Neural progenitor cell (in vitro differentiated cells): ENCODE measurements at regions not wholly inside any gene's neighbourhood (a gene's known extent, or its start where the extent isn't known, plus 50 kb on each side); places are given as distances from the start of the nearest gene placed in this dataset.

Experiments used
- DNase-seq: peaks from one replicate; pipeline ENCODE4 v3.0.0-alpha.2; 2016; ENCODE audit warnings: low spot score
- H2AFZ ChIP-seq: fragments of 200-600 bp; sonication (generic); replicated peaks from 2 replicates; pipeline ENCODE4 v1.6.1; 2016; ENCODE audit warnings: antibody characterized with exemption
- H3F3A ChIP-seq: fragments of 200-600 bp; sonication (generic); 2 replicates; pipeline ENCODE4 v1.6.1; 2016; ENCODE audit warnings: antibody characterized with exemption, low read depth
- H3K27ac ChIP-seq: fragments of 200-600 bp; sonication (generic); 2 replicates; pipeline ENCODE4 v1.5.1; 2016; ENCODE audit warnings: mild to moderate bottlenecking
- H3K27me3 ChIP-seq: fragments of 200-600 bp; sonication (generic); 2 replicates; pipeline ENCODE4 v1.6.1; 2016; ENCODE audit warnings: mild to moderate bottlenecking, moderate library complexity
- H3K36me3 ChIP-seq: fragments of 200-600 bp; sonication (generic); 2 replicates; pipeline ENCODE4 v1.5.1; 2016
- H3K4me1 ChIP-seq: fragments of 200-600 bp; sonication (generic); 2 replicates; pipeline ENCODE4 v1.6.1; 2016; ENCODE audit warnings: mixed run types
- H3K4me2 ChIP-seq: fragments of 200-600 bp; sonication (generic); 2 replicates; pipeline ENCODE4 v1.6.1; 2016
- H3K4me3 ChIP-seq: fragments of 200-600 bp; sonication (generic); 2 replicates; pipeline ENCODE4 v1.5.1; 2016
- H3K79me2 ChIP-seq: fragments of 200-600 bp; sonication (generic); 2 replicates; pipeline ENCODE4 v1.6.1; 2016; ENCODE audit warnings: low read depth
- H3K9ac ChIP-seq: fragments of 200-600 bp; sonication (generic); 2 replicates; pipeline ENCODE4 v1.6.1; 2016
- H3K9me3 ChIP-seq: fragments of 200-600 bp; sonication (generic); 2 replicates; pipeline ENCODE4 v1.5.1; 2016; ENCODE audit warnings: low read depth
- H4K20me1 ChIP-seq: fragments of 200-600 bp; sonication (generic); 2 replicates; pipeline ENCODE4 v1.6.1; 2016; ENCODE audit warnings: low read depth
- H3K27ac Mint-ChIP-seq: 3 replicates; pipeline ENCODE4 v1.8.0; 2021; ENCODE audit warnings: mixed read lengths
- H3K27me3 Mint-ChIP-seq: 2 replicates; pipeline ENCODE4 v1.8.0; 2022; ENCODE audit warnings: low read depth, mild to moderate bottlenecking, inconsistent platforms, moderate library complexity, mixed read lengths; ENCODE audit not compliant: insufficient read depth
- H3K36me3 Mint-ChIP-seq: 3 replicates; pipeline ENCODE4 v1.8.0; 2021; ENCODE audit warnings: mixed read lengths
- H3K4me1 Mint-ChIP-seq: 3 replicates; pipeline ENCODE4 v1.8.0; 2021; ENCODE audit warnings: mixed read lengths
- H3K4me3 Mint-ChIP-seq: 3 replicates; pipeline ENCODE4 v1.8.0; 2021; ENCODE audit warnings: mild to moderate bottlenecking, moderate library complexity, mixed read lengths
- H3K9me3 Mint-ChIP-seq: 3 replicates; pipeline ENCODE4 v1.8.0; 2020; ENCODE audit warnings: mixed read lengths
- EZH2 ChIP-seq: fragments of 200-600 bp; sonication (generic); IDR thresholded peaks from 2 replicates; pipeline ENCODE4 v1.6.1; 2017; ENCODE audit warnings: antibody characterized with exemption, mild to moderate bottlenecking, moderate library complexity
- EZH2phosphoT487 ChIP-seq: fragments of 200-600 bp; sonication (generic); IDR thresholded peaks from 2 replicates; pipeline ENCODE4 v1.6.1; 2017; ENCODE audit warnings: antibody characterized with exemption
- TF ChIP-seq, protein P1 (sequence below): fragments of 200-600 bp; sonication (generic); IDR thresholded peaks from 2 replicates; pipeline ENCODE4 v1.5.1; 2017; ENCODE audit warnings: antibody characterized with exemption, mild to moderate bottlenecking

DNA sequence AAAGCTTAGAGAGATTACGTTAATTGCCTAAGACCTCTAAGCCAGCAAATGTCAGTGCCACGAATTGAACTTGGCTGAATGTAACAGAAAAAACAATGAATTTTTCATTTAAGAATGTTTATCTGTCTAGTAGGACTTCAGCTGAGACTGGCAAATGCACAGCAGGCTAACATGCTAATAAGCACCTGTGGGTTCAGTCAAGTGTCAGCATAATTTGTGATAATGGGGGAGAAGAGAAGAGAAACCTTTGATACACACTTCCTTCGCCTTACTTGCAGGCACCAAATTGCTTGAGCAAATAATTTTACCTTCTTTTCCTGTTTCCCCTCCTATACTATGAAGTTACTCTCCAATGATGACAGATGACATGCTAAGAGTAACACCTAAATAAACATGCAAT, 1136.5 kb upstream of the SORCS1 start:
- no peaks in the 10 kb centered on the region for H3K36me3 ChIP-seq
- H3K27me3 ChIP-seq = no peaks in the 10 kb centered on the region
- H3K9me3 ChIP-seq = no peaks in the 10 kb centered on the region
- no peak overlapping the region for H2AFZ ChIP-seq
- no peaks in the 10 kb centered on the region for H3K4me1 ChIP-seq
- H3K27ac ChIP-seq = no peak overlapping the region
- no peak overlapping the region for H3K27ac Mint-ChIP-seq
- no peaks in the 10 kb centered on the region for H3K79me2 ChIP-seq
- TF ChIP-seq EZH2phosphoT487 (no peak), EZH2 (no peak)
- TF ChIP-seq, protein P1, sequence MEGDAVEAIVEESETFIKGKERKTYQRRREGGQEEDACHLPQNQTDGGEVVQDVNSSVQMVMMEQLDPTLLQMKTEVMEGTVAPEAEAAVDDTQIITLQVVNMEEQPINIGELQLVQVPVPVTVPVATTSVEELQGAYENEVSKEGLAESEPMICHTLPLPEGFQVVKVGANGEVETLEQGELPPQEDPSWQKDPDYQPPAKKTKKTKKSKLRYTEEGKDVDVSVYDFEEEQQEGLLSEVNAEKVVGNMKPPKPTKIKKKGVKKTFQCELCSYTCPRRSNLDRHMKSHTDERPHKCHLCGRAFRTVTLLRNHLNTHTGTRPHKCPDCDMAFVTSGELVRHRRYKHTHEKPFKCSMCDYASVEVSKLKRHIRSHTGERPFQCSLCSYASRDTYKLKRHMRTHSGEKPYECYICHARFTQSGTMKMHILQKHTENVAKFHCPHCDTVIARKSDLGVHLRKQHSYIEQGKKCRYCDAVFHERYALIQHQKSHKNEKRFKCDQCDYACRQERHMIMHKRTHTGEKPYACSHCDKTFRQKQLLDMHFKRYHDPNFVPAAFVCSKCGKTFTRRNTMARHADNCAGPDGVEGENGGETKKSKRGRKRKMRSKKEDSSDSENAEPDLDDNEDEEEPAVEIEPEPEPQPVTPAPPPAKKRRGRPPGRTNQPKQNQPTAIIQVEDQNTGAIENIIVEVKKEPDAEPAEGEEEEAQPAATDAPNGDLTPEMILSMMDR = no peak
- no peaks in the 10 kb centered on the region for H3F3A ChIP-seq
- no peak overlapping the region for H3K4me3 ChIP-seq
- H3K9me3 Mint-ChIP-seq = no peaks in the 10 kb centered on the region
- no peak for DNase-seq
- no peaks in the 10 kb centered on the region for H4K20me1 ChIP-seq
- H3K27me3 Mint-ChIP-seq = no peaks in the 10 kb centered on the region
- no peak overlapping the region for H3K4me3 Mint-ChIP-seq
- H3K4me2 ChIP-seq = no peak overlapping the region
- H3K9ac ChIP-seq = no peak overlapping the region
- H3K4me1 Mint-ChIP-seq = no peaks in the 10 kb centered on the region
- H3K36me3 Mint-ChIP-seq = no peaks in the 10 kb centered on the region

DNA sequence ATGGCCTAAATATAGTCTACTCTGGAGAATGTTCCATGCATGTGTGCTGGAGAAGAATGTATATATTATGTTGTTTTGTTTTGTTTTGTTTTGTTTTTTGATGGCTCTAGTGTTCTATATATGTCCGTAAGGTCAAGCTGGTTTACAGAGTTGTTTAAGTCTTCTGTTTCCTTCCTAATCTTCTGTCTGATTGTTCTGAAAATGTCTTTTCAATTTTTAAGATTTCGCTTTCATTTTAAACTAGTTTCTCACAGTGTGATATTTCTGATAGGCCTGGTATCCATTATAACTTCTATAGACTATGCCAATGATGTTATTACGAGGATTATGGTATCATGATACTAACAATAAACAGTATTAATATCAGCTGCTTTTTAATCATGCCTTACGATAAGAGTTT, 1126.3 kb upstream of the SORCS1 start:
- H4K20me1 ChIP-seq = no peaks in the 10 kb centered on the region

DNA sequence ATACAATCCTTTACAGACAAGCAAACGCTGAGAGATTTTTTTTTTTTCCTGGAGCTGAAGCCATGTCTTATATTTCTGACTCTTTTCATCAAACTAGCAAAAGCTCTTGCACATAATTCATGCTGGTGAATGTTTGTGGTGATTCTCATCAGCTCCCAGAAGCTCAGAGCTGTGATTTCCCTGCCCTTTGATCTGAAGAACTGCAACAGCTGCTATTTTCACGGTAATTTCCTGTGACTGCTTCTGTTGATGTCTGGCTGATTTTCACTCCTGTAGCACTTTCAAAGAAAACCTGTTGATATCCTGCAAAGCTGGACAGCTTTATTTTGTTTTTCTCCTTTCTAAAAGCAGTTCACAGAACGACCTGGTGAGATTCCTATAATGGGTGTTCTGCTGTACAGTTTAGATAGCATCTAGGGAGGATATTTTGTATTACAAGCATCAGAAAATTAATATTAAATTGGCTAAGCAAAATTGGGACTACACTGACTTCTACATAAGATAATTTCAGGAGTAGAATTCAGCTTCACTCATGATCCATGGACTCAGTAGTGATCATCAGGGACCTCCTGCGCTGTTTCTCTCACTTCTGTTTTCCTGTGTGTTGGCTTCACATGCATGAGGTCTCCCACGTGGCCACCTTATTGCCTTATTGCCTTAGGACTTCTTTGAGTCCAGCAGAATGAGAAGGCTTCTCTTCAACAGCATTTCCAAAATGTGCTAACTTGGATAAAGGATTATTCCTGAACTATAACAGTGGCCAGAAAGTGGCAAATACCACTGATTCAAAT, 1111.6 kb upstream of the SORCS1 start:
- TF ChIP-seq, protein P1 = no peak
- TF ChIP-seq EZH2 (no peak), EZH2phosphoT487 (no peak)
- H3K27ac ChIP-seq = no peak overlapping the region
- H3K4me2 ChIP-seq = no peak overlapping the region
- peaks cover 3% of the 10 kb centered on the region for H3K27me3 Mint-ChIP-seq
- peak overlapping the region; percentile 87 for H3K27ac Mint-ChIP-seq
- H3F3A ChIP-seq = no peaks in the 10 kb centered on the region
- DNase-seq = no peak
- H2AFZ ChIP-seq = no peak overlapping the region
- no peak overlapping the region for H3K4me3 Mint-ChIP-seq
- peaks cover 13% of the 10 kb centered on the region for H3K9me3 Mint-ChIP-seq
- no peaks in the 10 kb centered on the region for H3K9me3 ChIP-seq
- H3K4me3 ChIP-seq = no peak overlapping the region
- H3K4me1 Mint-ChIP-seq = peaks cover 15% of the 10 kb centered on the region
- H3K36me3 Mint-ChIP-seq = no peaks in the 10 kb centered on the region
- H3K27me3 ChIP-seq = no peaks in the 10 kb centered on the region
- no peaks in the 10 kb centered on the region for H3K4me1 ChIP-seq
- no peaks in the 10 kb centered on the region for H4K20me1 ChIP-seq
- H3K79me2 ChIP-seq = no peaks in the 10 kb centered on the region
- H3K36me3 ChIP-seq = no peaks in the 10 kb centered on the region
- no peak overlapping the region for H3K9ac ChIP-seq

More for the DNA sequence above, 1126.3 kb upstream of the SORCS1 start:
- Histone ChIP-seq H3K27me3 (no peaks in the 10 kb centered on the region), H3K36me3 (no peaks in the 10 kb centered on the region), H3K79me2 (no peaks in the 10 kb centered on the region), H3K4me1 (no peaks in the 10 kb centered on the region), H3K9me3 (no peaks in the 10 kb centered on the region), H3K9ac (no peak overlapping the region), H3K27ac (no peak overlapping the region), H3K4me3 (no peak overlapping the region), H3K4me2 (no peak overlapping the region), H2AFZ (no peak overlapping the region), H3F3A (no peaks in the 10 kb centered on the region)
- Mint-ChIP-seq H3K27ac (no peak overlapping the region), H3K4me1 (no peaks in the 10 kb centered on the region), H3K36me3 (no peaks in the 10 kb centered on the region), H3K4me3 (no peak overlapping the region), H3K9me3 (peaks cover 3% of the 10 kb centered on the region), H3K27me3 (no peaks in the 10 kb centered on the region)
- TF ChIP-seq, protein P1 = no peak
- no peak for TF ChIP-seq EZH2
- no peak for TF ChIP-seq EZH2phosphoT487
- DNase-seq = no peak
